Gastrocnemius medialis (tissue), 4 donors: ENCODE measurements at regions not wholly inside any gene's neighbourhood (a gene's known extent, or its start where the extent isn't known, plus 50 kb on each side); places are given as distances from the start of the nearest gene placed in this dataset.

Experiments
- CTCF ChIP-seq, 5 experiments: fragments of 450-650 bp in 3 of 5; fragments of 200-600 bp in 2 of 5; sonication (generic) in 2 of 5; IDR thresholded peaks in 4 of 5; conservative IDR thresholded peaks in 1 of 5; 1 replicate in 4 of 5; 2 replicates in 1 of 5; pipeline ENCODE4 v1.5.1; 2016 to 2019; ENCODE audit warnings: antibody characterized with exemption in 5 of 5, mild to moderate bottlenecking in 3 of 5, moderate library complexity in 3 of 5
- POLR2A ChIP-seq, 2 donors: fragments of 450-650 bp; IDR thresholded peaks; one replicate each; pipeline ENCODE4 v1.6.1; 2017; ENCODE audit warnings: antibody characterized with exemption in 2 of 2, mild to moderate bottlenecking in 2 of 2, moderate library complexity in 2 of 2

DNA sequence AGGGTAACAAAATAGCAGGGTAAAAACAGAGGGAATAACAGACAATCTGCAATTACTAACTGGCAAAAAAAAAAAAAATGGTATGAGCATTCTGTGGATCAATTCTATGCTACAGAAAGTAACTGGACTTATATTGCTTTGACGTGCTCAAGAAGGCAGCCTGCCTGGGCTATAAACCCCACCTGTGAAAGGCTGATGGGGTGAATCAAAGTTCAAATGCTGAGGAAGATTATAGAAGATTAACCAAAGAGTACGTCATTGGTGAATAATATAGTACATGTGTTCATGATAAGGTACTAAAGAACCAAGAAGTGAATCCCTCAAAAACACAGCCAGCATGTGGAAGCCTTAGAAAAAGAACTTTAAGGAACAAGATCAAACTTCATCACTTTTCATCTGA, 441.9 kb upstream of the PTCHD4 start:
- TF ChIP-seq CTCF (IDR thresholded peaks at IDR 0.05 in 4 of 5, conservative IDR thresholded peaks at IDR 0.05 in 1 of 5) (no peak), POLR2A (IDR thresholded peaks at IDR 0.05) (no peak)
